GM19035 (cell line): ENCODE measurements at regions not wholly inside any gene's neighbourhood (a gene's known extent, or its start where the extent isn't known, plus 50 kb on each side); places are given as distances from the start of the nearest gene placed in this dataset.
"Not testable (repeated sequence)": the region's sequence is repeated elsewhere in the genome, so short reads cannot be mapped to it uniquely, and the experiment has no call there.

ENCODE experiments used
- ATAC-seq: cut with Tn5 transposase; IDR thresholded peaks from one replicate; pipeline ENCODE4 v1.9.1; 2021; ENCODE audit not compliant: unreplicated experiment

DNA sequence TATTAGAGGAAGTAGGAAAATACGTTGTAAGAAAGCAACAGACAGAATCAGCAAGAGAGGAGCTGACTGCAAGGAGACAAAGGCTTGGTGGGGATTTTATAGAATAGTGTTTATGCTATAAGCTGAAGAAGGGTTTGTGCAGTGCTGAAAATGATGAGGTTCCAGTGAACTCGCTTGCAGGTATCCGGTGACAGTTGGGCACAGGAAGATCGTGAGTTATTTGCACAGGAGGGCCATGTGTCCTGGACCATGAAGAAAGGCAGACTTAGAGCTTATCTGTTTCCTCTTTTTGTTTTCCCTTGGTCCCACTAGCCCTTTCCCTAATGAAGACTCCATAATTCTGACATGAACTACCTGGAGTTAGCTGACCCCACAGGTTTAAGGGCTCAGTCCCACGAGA is 61.4 kb downstream of the NXNL2 start:
- no peak for ATAC-seq

- ATAC-seq, result no peak
These were observed 70.0 kb downstream of the NXNL2 start for GRCh38 chr9:88604836-88605511.

- ATAC-seq, result no peak
These were observed 70.8 kb downstream of the NXNL2 start for GRCh38 chr9:88605512-88606362.

DNA sequence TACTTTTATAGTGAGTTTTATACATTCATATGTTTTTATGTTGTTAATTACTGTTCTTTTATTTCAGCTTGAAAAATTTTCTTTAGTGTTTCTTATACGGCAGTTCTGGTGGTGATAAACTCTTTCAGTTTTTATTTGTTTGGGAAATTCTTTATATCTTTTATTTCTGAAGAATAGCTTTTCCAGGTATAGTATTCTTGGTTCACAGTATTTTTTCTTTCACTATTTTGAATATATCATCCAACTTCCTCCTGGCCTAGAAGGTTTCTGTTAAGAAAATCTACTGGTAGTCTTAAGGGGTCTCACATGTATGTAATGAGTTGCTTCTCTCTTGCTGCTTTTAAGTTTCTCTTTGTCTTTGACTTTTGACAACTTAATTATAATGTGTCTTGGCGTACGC is 79.4 kb downstream of the NXNL2 start:
- ATAC-seq, result no peak

- no peak for ATAC-seq
These were observed 88.7 kb downstream of the NXNL2 start for GRCh38 chr9:88623698-88624097.

DNA sequence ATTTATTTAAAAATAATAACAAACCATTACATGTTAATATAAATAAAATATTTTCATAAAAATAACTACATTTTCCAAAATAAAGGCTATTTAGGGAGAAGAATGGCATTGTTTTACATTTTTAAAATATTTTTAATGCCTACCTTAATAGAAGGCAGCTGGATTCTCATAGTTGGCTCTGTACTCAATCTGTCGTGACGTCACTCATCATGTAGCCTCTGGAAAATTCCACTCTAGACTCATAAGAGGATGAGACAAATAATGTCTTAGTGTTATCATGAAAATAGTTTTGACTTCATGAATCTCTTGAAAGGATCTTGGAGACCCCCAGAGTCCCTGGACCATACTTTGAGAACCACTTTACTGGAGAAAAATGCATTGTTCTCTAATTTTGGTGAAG is 93.1 kb downstream of the NXNL2 start:
- no peak for ATAC-seq

DNA sequence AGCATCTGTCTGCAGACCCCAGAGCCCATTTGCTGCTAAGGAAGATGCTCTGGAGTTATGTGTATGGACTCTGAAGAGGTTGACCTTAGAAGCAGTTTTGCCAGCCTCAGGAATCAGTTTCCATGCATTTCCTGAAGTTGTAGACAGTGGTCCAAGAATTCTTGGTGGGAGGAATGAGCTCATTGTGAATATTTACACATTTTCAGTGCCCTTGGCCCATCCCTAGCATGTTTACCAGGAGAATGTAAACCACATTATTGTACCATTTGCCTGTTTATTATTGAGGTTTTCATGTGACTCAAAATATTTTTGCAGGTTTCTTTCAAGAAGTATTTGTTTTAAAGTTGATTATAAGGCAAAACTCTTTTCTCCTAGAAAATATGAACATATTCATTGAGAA is 93.8 kb downstream of the NXNL2 start:
- no peak for ATAC-seq

DNA sequence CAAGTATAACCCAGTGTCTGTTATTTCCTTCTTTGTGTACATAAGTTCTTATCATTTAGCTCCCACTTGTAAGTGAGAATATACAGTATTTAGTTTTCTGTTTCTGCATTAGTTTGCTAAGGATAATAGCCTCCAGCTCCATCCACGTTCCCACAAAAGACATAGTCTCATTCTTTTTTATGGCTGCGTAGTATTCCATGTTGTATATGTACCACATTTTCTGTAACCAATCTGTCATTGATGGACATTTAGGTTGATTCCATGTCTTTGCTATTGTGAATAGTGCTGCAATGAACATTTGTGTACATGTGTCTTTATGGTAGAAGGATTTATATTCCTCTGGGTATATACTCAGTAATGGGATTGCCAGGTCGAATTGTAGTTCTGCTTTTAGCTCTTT is 95.6 kb downstream of the NXNL2 start:
- not testable (repeated sequence) for ATAC-seq

- no peak for ATAC-seq
These were observed 100.2 kb downstream of the NXNL2 start for GRCh38 chr9:88635151-88635550.

DNA sequence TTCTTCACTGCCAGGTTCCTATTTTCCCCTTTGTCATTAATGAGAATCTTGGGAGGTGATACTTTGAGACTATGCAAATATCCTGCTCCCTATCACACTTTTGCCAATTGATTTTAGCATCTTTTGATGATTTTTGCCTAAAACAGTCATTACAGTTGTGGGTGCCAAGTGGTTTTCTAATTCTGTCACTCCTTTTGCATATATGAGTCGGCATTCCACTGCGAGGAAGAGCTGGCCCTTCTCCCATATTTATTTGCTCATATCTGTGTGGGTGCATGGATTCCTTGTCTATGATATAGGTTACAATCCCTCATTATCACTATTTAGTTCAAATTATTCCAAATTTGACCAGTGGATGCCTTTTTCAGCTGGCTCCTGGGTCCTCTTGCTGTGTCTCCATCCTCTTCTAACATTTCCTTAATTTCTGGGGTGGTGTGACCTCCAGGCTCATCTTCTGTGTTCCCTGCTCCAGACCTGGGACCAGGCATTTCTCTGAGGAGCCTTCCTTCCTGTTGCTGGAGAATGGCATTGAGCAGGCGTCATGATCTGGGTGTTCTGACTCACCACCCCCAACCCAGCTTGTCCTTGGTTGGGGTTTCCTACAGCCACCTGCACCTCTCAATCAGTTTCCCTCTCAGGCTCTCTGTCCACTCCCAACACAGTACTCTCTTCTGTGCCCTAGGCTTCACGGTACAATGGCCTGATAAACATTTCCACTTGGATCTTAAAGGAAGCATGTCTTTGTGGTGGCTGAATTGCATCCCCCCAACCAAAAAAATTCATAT is 106.7 kb downstream of the NXNL2 start:
- no peak for ATAC-seq

DNA sequence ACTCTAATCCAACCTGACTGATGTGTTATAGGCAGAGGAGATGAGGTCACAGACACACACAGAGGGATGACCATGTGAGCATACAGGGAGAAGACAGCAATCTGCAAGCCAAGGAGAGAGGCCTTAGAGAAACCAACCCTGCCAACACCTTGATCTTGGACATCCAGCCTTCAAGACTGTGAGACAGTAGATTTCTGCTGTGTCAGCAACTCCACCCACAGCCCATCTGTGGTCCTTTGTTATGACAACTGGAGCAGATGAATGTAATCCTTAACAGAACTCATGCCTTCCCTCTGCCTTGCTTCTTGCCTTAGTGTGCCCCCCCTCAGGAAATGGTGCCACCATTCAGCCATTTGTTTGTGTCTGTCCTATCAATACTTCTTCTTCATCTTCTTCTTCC is 107.4 kb downstream of the NXNL2 start:
- no peak for ATAC-seq

DNA sequence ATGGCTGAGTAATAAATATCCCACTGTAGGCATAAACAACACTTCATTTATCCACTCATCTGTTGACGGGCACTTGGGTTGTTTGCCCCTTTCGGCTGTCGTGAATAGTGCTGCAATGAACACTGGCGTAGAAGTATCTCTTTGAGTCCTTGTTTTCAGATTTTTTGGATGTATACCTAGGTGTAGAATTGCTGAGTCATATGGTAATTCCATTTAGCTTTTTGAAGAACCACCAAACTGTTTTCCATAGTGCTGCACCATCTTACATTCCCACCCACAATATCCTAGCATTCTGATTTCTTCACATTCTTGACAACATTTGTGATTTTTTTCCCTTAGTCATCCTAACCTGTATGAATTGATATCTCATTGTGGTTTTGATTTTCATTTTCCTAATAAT is 109.0 kb downstream of the NXNL2 start:
- ATAC-seq, result no peak

- no peak for ATAC-seq
These were observed 110.3 kb downstream of the NXNL2 start for GRCh38 chr9:88645172-88645878.

DNA sequence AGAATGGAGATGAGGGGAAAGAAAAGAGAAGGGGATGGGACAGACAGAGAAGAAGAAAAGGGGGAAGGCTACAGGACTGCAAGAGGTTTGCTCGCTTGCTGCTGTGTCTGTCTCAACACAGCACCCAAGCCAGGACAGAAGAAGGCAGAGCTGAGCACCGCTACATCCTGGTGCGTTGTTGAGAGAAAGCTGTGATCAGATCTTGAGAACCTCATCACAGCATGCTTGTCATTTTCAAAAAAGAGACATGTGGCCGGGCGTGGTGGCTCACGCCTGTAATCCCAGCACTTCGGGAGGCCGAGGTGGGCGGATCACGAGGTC is 110.9 kb downstream of the NXNL2 start:
- ATAC-seq, result no peak

DNA sequence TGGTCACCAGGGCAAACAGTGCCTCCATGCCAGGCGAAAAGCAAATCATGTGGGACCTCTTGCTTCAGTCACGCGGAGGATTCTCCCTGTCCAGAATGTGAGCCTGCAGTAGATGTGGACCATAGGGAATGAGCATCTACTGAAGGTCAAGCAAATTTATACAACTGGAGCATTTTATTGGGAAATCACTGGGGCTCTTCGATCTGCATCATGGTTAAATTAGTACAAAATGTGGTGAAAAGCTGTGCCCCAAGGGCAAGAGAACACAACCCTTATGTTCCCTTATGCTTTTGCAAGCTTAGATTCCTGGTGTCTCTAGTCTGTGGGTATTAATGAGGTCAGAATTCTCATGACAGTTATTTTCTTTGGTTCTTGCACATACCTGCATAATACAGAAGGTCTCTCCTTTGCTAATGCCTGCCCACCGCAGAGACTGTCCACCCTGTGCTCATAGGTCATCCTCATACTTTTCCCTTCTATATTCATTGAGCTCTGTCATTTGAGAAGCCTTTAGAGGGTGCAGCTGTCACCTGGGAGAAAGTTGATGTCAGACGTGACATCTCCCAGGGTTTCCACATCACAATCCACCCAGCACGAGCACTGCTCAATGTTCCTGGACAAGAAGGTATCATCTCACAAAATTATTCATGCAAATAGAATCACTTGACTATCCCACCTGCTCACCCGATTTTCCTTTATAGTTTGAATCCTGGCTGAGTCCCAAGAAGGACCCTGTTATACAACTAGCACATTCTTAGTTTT is 111.7 kb downstream of the NXNL2 start:
- no peak for ATAC-seq

DNA sequence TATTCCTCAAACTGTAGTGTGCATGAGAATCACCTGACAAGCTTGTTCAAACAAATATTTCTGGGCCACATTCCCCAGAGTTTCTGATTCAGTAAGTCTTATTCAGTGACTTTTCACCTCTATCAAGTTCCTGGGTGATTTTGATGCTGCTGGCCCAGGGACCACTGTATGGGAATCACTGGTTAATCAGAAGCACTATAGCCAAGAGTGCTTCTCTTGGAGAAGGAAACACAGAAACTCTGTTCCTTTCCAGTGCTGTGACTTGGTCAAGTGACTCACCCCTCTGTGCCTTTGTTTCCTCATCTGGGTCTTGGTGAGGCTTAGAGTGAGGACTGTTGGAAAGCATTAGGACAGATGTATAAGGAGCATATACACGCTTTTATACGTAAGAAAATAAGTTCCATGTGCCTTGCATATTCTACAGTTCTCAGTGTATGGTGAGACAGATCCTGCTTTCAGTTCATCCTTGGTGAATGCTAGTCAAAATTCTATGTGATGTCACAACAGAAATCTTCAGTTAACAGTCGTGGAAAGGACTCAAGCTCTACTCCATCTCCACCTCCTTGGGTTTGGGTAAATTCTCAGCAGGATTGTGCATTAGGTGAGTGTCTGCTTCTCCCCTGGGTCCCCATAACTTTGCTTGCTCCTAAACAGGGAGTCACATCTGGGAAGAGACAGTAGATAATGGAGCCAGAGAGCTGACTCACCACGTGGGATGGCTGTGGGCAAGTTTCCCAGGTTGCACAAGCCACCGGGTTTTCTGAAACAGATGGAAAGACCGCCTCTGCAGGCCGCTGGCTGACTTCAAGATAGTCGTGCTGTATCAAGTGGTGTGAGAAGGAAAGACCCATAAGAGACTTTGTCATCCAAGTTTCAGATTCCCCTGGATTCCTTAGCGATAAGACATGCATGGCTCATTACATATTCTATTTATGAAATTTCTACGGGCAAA is 117.0 kb downstream of the NXNL2 start:
- no peak for ATAC-seq

DNA sequence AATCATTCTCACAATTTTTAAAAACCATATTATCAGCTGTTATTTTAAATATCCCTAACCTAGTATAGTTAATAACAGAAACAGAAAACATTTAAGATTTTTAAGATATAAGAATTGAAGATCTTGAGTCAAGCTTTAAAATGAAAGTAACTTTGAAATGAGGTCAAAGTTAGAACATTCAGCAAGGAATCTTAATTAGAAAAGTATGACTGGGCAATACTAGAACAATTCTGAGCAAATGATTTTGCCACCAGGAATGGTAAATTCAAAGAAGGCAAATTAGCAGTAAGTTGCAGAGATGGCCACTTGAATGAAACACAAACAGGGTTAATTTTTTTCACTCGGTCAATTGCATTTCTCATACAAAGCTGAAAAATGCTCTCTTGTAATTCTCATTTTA is 117.9 kb downstream of the NXNL2 start:
- no peak for ATAC-seq

DNA sequence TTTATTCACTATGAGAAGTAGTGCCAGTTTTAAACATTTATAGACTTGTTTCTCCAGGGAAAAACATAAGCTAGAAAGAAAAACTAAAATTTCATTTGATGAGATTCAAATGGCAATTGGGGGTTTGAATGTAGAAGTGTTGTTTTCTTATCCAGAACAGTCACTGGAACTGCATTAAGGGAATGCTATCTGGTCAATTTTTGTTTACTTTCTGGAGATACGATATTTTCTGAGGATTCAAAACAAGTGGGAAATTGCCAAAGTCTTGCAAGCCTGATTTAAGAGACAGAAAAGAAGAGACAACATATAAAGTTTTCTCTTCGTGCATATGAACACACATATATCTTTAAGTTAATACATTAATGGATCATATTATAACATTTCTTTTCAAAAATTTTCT is 118.4 kb downstream of the NXNL2 start:
- no peak for ATAC-seq

DNA sequence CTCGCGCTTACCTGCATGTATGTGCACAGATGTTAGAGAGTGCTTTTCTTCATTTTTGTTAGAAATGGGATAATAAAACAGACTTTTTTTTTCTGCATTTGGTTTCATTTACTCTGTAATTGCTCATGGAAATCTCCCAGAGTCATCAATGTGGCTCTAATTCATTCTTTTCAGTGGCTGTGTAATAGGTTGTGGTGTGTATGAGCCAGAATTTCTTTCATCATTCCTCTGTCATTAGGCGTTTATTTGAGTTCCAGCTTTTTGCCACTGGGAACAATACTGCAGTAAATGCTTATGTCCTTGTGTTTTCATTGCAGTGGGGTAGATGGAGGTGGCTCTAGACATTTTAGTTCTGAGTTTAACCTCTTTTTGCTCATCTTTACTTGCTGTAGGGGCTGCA is 118.9 kb downstream of the NXNL2 start:
- ATAC-seq, result no peak

DNA sequence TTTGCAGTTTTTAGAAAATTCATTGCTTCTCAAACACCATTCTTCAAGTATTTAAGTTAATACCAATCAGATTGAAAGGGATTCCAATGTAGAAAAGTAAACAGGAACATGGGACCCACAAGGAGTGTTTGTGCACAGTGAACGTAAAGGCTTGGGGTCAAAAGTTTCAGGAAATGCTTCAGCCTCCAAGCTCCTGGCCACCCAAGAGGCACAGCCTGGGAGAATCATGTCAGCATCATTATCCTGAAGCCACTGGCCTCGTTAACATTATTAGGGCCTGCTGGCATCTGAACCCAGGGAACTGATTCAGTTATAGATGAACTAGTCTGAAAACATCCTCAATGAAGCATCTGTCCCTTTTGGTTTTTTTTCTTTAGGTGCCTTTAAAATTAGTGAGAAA is 122.9 kb downstream of the NXNL2 start:
- no peak for ATAC-seq
